ENCODE measurements at regions not wholly inside any gene's neighbourhood (a gene's known extent, or its start where the extent isn't known, plus 50 kb on each side); places are given as distances from the start of the nearest gene placed in this dataset.

DNA sequence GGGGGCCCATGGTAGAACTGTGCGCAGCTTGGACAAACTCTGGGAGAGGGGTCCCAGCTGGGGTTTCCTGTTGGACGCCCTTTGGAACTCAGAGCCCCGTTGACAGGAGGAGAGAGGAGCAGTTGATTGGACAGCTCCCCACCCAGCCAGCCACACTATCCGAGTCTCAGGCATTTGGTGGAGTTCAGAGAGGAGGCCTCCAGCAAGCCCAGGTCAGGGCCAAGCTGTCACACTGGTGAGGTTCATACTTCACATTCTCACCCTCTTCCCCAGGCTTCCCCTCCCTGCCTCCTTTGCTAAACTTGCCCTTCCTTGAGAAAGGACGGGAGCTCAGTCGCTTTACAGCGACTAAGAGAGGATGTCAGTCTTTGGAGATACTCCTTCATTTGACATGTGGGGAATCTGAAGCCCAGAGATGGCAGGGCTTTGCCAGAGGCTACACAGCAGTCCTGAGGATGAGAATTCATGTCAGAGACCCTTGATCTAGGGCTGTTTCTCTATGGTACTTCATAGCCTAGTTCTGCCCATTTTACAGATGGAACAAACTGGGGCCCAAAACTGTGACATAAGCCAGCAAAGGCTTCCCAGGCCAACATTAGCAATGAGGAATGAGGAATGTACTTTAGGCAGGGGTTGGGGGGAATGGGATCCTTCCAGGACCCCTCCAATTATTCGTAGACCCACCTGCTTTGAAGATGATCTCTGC is 142.2 kb downstream of the SMAD6 start:
- TF ChIP-seq, protein P1, sequence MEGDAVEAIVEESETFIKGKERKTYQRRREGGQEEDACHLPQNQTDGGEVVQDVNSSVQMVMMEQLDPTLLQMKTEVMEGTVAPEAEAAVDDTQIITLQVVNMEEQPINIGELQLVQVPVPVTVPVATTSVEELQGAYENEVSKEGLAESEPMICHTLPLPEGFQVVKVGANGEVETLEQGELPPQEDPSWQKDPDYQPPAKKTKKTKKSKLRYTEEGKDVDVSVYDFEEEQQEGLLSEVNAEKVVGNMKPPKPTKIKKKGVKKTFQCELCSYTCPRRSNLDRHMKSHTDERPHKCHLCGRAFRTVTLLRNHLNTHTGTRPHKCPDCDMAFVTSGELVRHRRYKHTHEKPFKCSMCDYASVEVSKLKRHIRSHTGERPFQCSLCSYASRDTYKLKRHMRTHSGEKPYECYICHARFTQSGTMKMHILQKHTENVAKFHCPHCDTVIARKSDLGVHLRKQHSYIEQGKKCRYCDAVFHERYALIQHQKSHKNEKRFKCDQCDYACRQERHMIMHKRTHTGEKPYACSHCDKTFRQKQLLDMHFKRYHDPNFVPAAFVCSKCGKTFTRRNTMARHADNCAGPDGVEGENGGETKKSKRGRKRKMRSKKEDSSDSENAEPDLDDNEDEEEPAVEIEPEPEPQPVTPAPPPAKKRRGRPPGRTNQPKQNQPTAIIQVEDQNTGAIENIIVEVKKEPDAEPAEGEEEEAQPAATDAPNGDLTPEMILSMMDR (IDR thresholded peaks at IDR 0.05; ENCODE audit: low read length), result no peak
- TF ChIP-seq EZH2 (optimal IDR thresholded peaks at IDR 0.05; ENCODE audit: low read depth, low read length), result no peak

Measured in MM.1S (cell line).